WTC11 (cell line): ENCODE measurements at regions not wholly inside any gene's neighbourhood (a gene's known extent, or its start where the extent isn't known, plus 50 kb on each side); places are given as distances from the start of the nearest gene placed in this dataset.

Experiments
- ATAC-seq: fragments of 200-7000 bp; cut with Tn5 transposase; 2 replicates; pipeline ENCODE4 v1.10.0; 2021; ENCODE audit warnings: mild to moderate bottlenecking, moderate library complexity
- CTCF ChIA-PET: fragments of 300-600 bp; sonication (Branson Sonifier 250); formaldehyde crosslinking; loops from one replicate; lab custom pipeline; 2021; ENCODE audit warnings: antibody characterized with exemption; lab: Charles Lee
- POLR2A ChIA-PET: fragments of 350-600 bp; sonication (Branson Sonifier 250); formaldehyde crosslinking; loops from one replicate; lab custom pipeline; 2021; ENCODE audit warnings: antibody characterized with exemption; lab: Charles Lee
- DNase-seq: peaks from one replicate; pipeline ENCODE4 v3.0.0; 2021; ENCODE audit warnings: low spot score
- H3K27ac Mint-ChIP-seq: 2 replicates; pipeline ENCODE4 v1.8.0; 2021; ENCODE audit warnings: mixed read lengths
- H3K27me3 Mint-ChIP-seq: 2 replicates; pipeline ENCODE4 v1.8.0; 2021; ENCODE audit warnings: low read depth, mild to moderate bottlenecking, moderate library complexity, mixed read lengths
- H3K36me3 Mint-ChIP-seq: 2 replicates; pipeline ENCODE4 v1.8.0; 2021; ENCODE audit warnings: mixed read lengths
- H3K4me1 Mint-ChIP-seq: 2 replicates; pipeline ENCODE4 v1.8.0; 2022; ENCODE audit warnings: mixed read lengths
- H3K4me3 Mint-ChIP-seq: 2 replicates; pipeline ENCODE4 v1.8.0; 2021; ENCODE audit warnings: mild to moderate bottlenecking, moderate library complexity, mixed read lengths
- H3K9me3 Mint-ChIP-seq: 2 replicates; pipeline ENCODE4 v1.8.0; 2021; ENCODE audit warnings: mixed read lengths
- ATF1 ChIP-seq: sonication (generic); formaldehyde crosslinking; IDR thresholded peaks from 2 replicates; pipeline ENCODE4 v1.8.1; 2023; ENCODE audit warnings: mild to moderate bottlenecking, moderate library complexity, missing genetic modification reagents
- FOXJ3 ChIP-seq: sonication (generic); formaldehyde crosslinking; IDR thresholded peaks from 2 replicates; pipeline ENCODE4 v1.9.0; 2021; ENCODE audit warnings: missing genetic modification reagents, mild to moderate bottlenecking, borderline replicate concordance
- GRHL2 ChIP-seq: fragments of 250-450 bp; sonication (Bioruptor Pico); IDR thresholded peaks from 2 replicates; pipeline ENCODE4 v1.8.0; 2022; ENCODE audit warnings: mild to moderate bottlenecking, moderate library complexity; ENCODE audit not compliant: insufficient replicate concordance, severe bottlenecking
- GTF2I ChIP-seq: fragments of 250-450 bp; sonication (Bioruptor Pico); conservative IDR thresholded peaks from 2 replicates; pipeline ENCODE4 v1.4.0; 2021; ENCODE audit warnings: mild to moderate bottlenecking
- MYBL2 ChIP-seq: sonication (generic); formaldehyde crosslinking; IDR thresholded peaks from 2 replicates; pipeline ENCODE4 v1.8.1; 2023; ENCODE audit warnings: mild to moderate bottlenecking, moderate library complexity, missing genetic modification reagents
- NFYB ChIP-seq: sonication (generic); formaldehyde crosslinking; conservative IDR thresholded peaks from 2 replicates; pipeline ENCODE4 v1.8.0; 2022; ENCODE audit warnings: low read depth, missing genetic modification reagents
- NR2C2 ChIP-seq: sonication (generic); formaldehyde crosslinking; IDR thresholded peaks from 2 replicates; pipeline ENCODE4 v1.8.0; 2022; ENCODE audit warnings: mild to moderate bottlenecking, missing genetic modification reagents
- PRDM15 ChIP-seq: sonication (generic); formaldehyde crosslinking; IDR thresholded peaks from 2 replicates; pipeline ENCODE4 v1.8.0; 2022; ENCODE audit warnings: missing genetic modification reagents
- PRRX2 ChIP-seq: fragments of 250-450 bp; sonication (Bioruptor Pico); IDR thresholded peaks from 2 replicates; pipeline ENCODE4 v1.8.0; 2021; ENCODE audit warnings: mild to moderate bottlenecking
- RELA ChIP-seq: sonication (generic); formaldehyde crosslinking; IDR thresholded peaks from 2 replicates; pipeline ENCODE4 v1.8.1; 2022; ENCODE audit warnings: missing genetic modification reagents, mild to moderate bottlenecking, borderline replicate concordance
- ZBTB43 ChIP-seq: sonication (generic); formaldehyde crosslinking; IDR thresholded peaks from 2 replicates; pipeline ENCODE4 v1.8.1; 2023; ENCODE audit warnings: mild to moderate bottlenecking, missing genetic modification reagents
- ZNF263 ChIP-seq: sonication (generic); formaldehyde crosslinking; IDR thresholded peaks from 2 replicates; pipeline ENCODE4 v1.8.1; 2022; ENCODE audit warnings: low read depth, mild to moderate bottlenecking, moderate library complexity, missing genetic modification reagents
- ZNF425 ChIP-seq: fragments of 250-450 bp; sonication (Bioruptor Pico); conservative IDR thresholded peaks from 2 replicates; pipeline ENCODE4 v1.9.0; 2021; ENCODE audit warnings: mild to moderate bottlenecking
- TF ChIP-seq, protein P1 (sequence below): sonication (generic); formaldehyde crosslinking; IDR thresholded peaks from 2 replicates; pipeline ENCODE4 v1.8.0; 2022; ENCODE audit warnings: mild to moderate bottlenecking, missing genetic modification reagents
- TF ChIP-seq, protein P2 (sequence below): fragments of 200-600 bp; IDR thresholded peaks from 2 replicates; pipeline ENCODE4 v1.8.0; 2022; ENCODE audit warnings: antibody characterized with exemption
- TF ChIP-seq, protein P3 (sequence below): sonication (generic); formaldehyde crosslinking; IDR thresholded peaks from 2 replicates; pipeline ENCODE4 v1.8.1; 2023; ENCODE audit warnings: mild to moderate bottlenecking, missing genetic modification reagents, moderate library complexity
- TF ChIP-seq, protein P4 (sequence below): sonication (generic); formaldehyde crosslinking; IDR thresholded peaks from 2 replicates; pipeline ENCODE4 v1.8.1; 2023; ENCODE audit warnings: mild to moderate bottlenecking, missing genetic modification reagents

DNA sequence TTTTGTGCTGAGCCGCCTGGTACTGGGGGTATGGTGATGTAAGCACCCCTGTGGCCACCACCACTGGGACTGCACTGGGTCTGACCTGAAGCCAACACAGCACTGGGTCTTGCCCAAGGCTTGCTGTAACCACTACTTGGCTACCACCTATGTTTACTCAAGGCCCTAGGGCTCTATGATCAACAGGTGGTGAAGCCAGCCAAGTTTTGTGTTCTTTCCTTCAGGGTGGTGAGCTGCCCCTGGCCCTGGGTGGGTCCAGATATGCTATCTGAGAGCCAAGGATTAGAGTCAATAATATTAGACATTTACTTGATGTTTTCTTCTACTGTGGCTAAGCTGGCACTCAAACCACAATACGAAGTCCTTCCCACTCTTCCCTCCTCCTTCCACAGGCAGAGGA, 55.1 kb upstream of the PAGE4 start:
- no peak for DNase-seq
- ChIA-PET POLR2A (no interaction called here), CTCF (no interaction called here)
- no peaks in the 10 kb centered on the region for H3K36me3 Mint-ChIP-seq
- no peak overlapping the region for H3K27ac Mint-ChIP-seq
- no peaks in the 10 kb centered on the region for H3K4me1 Mint-ChIP-seq
- H3K4me3 Mint-ChIP-seq = no peak overlapping the region
- H3K27me3 Mint-ChIP-seq = peaks cover 6% of the 10 kb centered on the region
- ATAC-seq = no peak
- TF ChIP-seq, protein P1, sequence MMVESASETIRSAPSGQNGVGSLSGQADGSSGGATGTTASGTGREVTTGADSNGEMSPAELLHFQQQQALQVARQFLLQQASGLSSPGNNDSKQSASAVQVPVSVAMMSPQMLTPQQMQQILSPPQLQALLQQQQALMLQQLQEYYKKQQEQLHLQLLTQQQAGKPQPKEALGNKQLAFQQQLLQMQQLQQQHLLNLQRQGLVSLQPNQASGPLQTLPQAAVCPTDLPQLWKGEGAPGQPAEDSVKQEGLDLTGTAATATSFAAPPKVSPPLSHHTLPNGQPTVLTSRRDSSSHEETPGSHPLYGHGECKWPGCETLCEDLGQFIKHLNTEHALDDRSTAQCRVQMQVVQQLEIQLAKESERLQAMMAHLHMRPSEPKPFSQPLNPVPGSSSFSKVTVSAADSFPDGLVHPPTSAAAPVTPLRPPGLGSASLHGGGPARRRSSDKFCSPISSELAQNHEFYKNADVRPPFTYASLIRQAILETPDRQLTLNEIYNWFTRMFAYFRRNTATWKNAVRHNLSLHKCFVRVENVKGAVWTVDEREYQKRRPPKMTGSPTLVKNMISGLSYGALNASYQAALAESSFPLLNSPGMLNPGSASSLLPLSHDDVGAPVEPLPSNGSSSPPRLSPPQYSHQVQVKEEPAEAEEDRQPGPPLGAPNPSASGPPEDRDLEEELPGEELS (CRISPR knock-in tag) = no peak
- TF ChIP-seq, protein P2, sequence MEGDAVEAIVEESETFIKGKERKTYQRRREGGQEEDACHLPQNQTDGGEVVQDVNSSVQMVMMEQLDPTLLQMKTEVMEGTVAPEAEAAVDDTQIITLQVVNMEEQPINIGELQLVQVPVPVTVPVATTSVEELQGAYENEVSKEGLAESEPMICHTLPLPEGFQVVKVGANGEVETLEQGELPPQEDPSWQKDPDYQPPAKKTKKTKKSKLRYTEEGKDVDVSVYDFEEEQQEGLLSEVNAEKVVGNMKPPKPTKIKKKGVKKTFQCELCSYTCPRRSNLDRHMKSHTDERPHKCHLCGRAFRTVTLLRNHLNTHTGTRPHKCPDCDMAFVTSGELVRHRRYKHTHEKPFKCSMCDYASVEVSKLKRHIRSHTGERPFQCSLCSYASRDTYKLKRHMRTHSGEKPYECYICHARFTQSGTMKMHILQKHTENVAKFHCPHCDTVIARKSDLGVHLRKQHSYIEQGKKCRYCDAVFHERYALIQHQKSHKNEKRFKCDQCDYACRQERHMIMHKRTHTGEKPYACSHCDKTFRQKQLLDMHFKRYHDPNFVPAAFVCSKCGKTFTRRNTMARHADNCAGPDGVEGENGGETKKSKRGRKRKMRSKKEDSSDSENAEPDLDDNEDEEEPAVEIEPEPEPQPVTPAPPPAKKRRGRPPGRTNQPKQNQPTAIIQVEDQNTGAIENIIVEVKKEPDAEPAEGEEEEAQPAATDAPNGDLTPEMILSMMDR = no peak
- TF ChIP-seq FOXJ3 (CRISPR knock-in tag) = no peak
- no peak for TF ChIP-seq NFYB (CRISPR knock-in tag)
- no peak for TF ChIP-seq PRDM15 (CRISPR knock-in tag)
- no peak for TF ChIP-seq GTF2I (CRISPR knock-in tag)
- TF ChIP-seq, protein P3, sequence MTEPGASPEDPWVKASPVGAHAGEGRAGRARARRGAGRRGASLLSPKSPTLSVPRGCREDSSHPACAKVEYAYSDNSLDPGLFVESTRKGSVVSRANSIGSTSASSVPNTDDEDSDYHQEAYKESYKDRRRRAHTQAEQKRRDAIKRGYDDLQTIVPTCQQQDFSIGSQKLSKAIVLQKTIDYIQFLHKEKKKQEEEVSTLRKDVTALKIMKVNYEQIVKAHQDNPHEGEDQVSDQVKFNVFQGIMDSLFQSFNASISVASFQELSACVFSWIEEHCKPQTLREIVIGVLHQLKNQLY (CRISPR knock-in tag) = no peak
- H3K9me3 Mint-ChIP-seq = no peaks in the 10 kb centered on the region

DNA sequence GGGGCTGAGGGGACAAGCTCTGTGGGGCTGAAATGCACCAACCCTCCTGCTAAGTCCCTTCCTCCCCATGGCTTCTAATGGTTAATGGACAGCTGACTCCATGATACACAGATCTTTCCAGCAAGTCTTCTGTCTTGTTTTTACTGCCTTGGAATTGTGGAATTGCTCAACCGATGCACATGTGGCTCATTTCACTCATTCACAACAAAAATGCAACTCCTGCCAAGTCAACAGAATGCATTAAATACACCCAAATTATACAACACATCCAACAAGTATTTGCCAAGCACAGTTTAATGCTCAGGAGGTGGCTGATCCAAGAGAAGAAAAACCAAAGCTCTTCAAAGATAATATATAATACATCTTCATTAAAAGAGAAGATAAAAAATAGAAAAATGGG, 61.9 kb upstream of the PAGE4 start:
- no peaks in the 10 kb centered on the region for H3K36me3 Mint-ChIP-seq
- POLR2A ChIA-PET = no interaction called here
- H3K27me3 Mint-ChIP-seq = peaks cover 3% of the 10 kb centered on the region; the same call in 1 of the 2 replicates
- H3K4me3 Mint-ChIP-seq = no peak overlapping the region
- no peak overlapping the region for H3K27ac Mint-ChIP-seq
- ATAC-seq (no peak), DNase-seq (no peak)
- peaks cover 3% of the 10 kb centered on the region for H3K4me1 Mint-ChIP-seq
- H3K9me3 Mint-ChIP-seq = no peaks in the 10 kb centered on the region
- CTCF ChIA-PET = no interaction called here
- no peak for TF ChIP-seq GRHL2 (CRISPR knock-in tag)
- TF ChIP-seq ATF1 (CRISPR knock-in tag) = no peak
- no peak for TF ChIP-seq NR2C2 (CRISPR knock-in tag)
- no peak for TF ChIP-seq ZNF425
- no peak for TF ChIP-seq PRRX2 (CRISPR knock-in tag)
- TF ChIP-seq MYBL2 = no peak
- no peak for TF ChIP-seq PRDM15 (CRISPR knock-in tag)
- no peak for TF ChIP-seq ZNF263 (CRISPR knock-in tag)
- TF ChIP-seq, protein P4, sequence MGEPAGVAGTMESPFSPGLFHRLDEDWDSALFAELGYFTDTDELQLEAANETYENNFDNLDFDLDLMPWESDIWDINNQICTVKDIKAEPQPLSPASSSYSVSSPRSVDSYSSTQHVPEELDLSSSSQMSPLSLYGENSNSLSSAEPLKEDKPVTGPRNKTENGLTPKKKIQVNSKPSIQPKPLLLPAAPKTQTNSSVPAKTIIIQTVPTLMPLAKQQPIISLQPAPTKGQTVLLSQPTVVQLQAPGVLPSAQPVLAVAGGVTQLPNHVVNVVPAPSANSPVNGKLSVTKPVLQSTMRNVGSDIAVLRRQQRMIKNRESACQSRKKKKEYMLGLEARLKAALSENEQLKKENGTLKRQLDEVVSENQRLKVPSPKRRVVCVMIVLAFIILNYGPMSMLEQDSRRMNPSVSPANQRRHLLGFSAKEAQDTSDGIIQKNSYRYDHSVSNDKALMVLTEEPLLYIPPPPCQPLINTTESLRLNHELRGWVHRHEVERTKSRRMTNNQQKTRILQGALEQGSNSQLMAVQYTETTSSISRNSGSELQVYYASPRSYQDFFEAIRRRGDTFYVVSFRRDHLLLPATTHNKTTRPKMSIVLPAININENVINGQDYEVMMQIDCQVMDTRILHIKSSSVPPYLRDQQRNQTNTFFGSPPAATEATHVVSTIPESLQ (CRISPR knock-in tag) = no peak
- no peak for TF ChIP-seq RELA (CRISPR knock-in tag)
- no peak for TF ChIP-seq ZBTB43
